ENCODE measurements at regions not wholly inside any gene's neighbourhood (a gene's known extent, or its start where the extent isn't known, plus 50 kb on each side); places are given as distances from the start of the nearest gene placed in this dataset.

- TF ChIP-seq POLR2AphosphoS5 (IDR thresholded peaks at IDR 0.05), result no peak
- TF ChIP-seq CTCF (IDR thresholded peaks at IDR 0.05), result no peak
- TF ChIP-seq EP300 (IDR thresholded peaks at IDR 0.05), result no peak
- no peak for TF ChIP-seq POLR2A (IDR thresholded peaks at IDR 0.05)
These were observed 97.1 kb upstream of the IFNE start for GRCh38 chr9:21579247-21579671.

Data from gastroesophageal sphincter (tissue), 3 donors.